ENCODE measurements at regions not wholly inside any gene's neighbourhood (a gene's known extent, or its start where the extent isn't known, plus 50 kb on each side); places are given as distances from the start of the nearest gene placed in this dataset.

DNA sequence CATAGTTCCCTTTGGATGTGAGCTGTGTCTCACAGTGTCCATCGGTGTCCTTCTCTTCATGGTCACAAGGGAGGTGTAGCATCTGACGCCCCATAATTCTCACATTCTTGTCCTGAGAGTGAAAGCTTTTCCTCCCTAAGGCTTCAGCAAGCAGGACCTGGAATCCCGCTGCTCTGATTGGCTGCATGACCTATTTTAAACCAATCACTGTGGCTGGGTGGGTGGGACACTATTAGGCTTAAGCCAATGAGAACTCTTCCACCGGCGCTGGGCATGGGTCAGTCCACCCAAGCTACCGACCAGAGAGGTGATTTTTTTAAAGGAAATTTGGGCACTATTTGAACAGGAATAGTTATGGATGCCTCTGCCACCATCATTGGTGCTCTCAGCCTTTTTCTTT lies 385.9 kb downstream of the MFSD1 start:
- TF ChIP-seq, protein P1, sequence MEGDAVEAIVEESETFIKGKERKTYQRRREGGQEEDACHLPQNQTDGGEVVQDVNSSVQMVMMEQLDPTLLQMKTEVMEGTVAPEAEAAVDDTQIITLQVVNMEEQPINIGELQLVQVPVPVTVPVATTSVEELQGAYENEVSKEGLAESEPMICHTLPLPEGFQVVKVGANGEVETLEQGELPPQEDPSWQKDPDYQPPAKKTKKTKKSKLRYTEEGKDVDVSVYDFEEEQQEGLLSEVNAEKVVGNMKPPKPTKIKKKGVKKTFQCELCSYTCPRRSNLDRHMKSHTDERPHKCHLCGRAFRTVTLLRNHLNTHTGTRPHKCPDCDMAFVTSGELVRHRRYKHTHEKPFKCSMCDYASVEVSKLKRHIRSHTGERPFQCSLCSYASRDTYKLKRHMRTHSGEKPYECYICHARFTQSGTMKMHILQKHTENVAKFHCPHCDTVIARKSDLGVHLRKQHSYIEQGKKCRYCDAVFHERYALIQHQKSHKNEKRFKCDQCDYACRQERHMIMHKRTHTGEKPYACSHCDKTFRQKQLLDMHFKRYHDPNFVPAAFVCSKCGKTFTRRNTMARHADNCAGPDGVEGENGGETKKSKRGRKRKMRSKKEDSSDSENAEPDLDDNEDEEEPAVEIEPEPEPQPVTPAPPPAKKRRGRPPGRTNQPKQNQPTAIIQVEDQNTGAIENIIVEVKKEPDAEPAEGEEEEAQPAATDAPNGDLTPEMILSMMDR (conservative IDR thresholded peaks at IDR 0.05; ENCODE audit: low read length): no peak
- TF ChIP-seq EZH2phosphoT487 (IDR thresholded peaks at IDR 0.05; ENCODE audit: borderline replicate concordance, low read depth, low read length): no peak

All from OCI-LY7 (cell line).